HL-60 (cell line): ENCODE measurements at regions not wholly inside any gene's neighbourhood (a gene's known extent, or its start where the extent isn't known, plus 50 kb on each side); places are given as distances from the start of the nearest gene placed in this dataset.

Experiments used
- DNase-seq, 2 experiments: peaks; one replicate each; pipeline ENCODE4 v3.0.0-alpha.2; 2010 to 2020; ENCODE audit warnings: low read depth in 1 of 2, low spot score in 1 of 2
- H3K27ac ChIP-seq: fragments of 250-450 bp; sonication (Bioruptor Pico); replicated peaks from 2 replicates; pipeline ENCODE4 v1.5.1; 2020; ENCODE audit warnings: mild to moderate bottlenecking, moderate library complexity
- H3K27me3 ChIP-seq: fragments of 250-450 bp; sonication (Bioruptor Pico); 2 replicates; pipeline ENCODE4 v1.5.1; 2021; ENCODE audit warnings: mild to moderate bottlenecking, moderate library complexity; ENCODE audit not compliant: insufficient read depth, poor library complexity, severe bottlenecking
- H3K4me3 ChIP-seq: replicated peaks from 2 replicates; pipeline ENCODE4 v1.5.1; 2011; ENCODE audit warnings: mild to moderate bottlenecking, control low read depth, low read length; ENCODE audit not compliant: insufficient read depth
- CTCF ChIP-seq: IDR thresholded peaks from one replicate; pipeline ENCODE4 v1.5.1; 2011; ENCODE audit warnings: low read length, control low read depth, inconsistent platforms; ENCODE audit not compliant: insufficient read depth
- GABPA ChIP-seq: IDR thresholded peaks from 2 replicates; pipeline ENCODE4 v1.6.1; 2012; ENCODE audit warnings: low read depth
- POLR2AphosphoS5 ChIP-seq: IDR thresholded peaks from 2 replicates; pipeline ENCODE4 v1.6.1; 2012; ENCODE audit warnings: low read depth
- REST ChIP-seq: IDR thresholded peaks from 2 replicates; pipeline ENCODE4 v1.6.1; 2012; ENCODE audit warnings: low read depth; ENCODE audit not compliant: insufficient replicate concordance
- SPI1 ChIP-seq: IDR thresholded peaks from 2 replicates; pipeline ENCODE4 v1.6.1; 2012; ENCODE audit warnings: low read depth, mild to moderate bottlenecking, borderline replicate concordance

GRCh38 chr11:23138761-23139160, 278.5 kb upstream of the CCDC179 start:
- TF ChIP-seq GABPA (no peak), SPI1 (no peak), REST (no peak)
- DNase-seq: no peak
- no peak overlapping the region for H3K4me3 ChIP-seq
- H3K27me3 ChIP-seq: no peaks in the 10 kb centered on the region
- no peak overlapping the region for H3K27ac ChIP-seq

- no peak overlapping the region for H3K27ac ChIP-seq
- DNase-seq: no peak
- H3K27me3 ChIP-seq: no peaks in the 10 kb centered on the region
- H3K4me3 ChIP-seq: no peak overlapping the region
- TF ChIP-seq GABPA: no peak
- no peak for TF ChIP-seq SPI1
- no peak for TF ChIP-seq CTCF
- TF ChIP-seq POLR2AphosphoS5: no peak
These were observed 282.7 kb upstream of the CCDC179 start for GRCh38 chr11:23143022-23143421.

GRCh38 chr11:23151819-23152218, 291.5 kb upstream of the CCDC179 start:
- H3K4me3 ChIP-seq: no peak overlapping the region
- H3K27me3 ChIP-seq: no peaks in the 10 kb centered on the region
- no peak for DNase-seq
- no peak overlapping the region for H3K27ac ChIP-seq
- TF ChIP-seq REST (no peak), GABPA (no peak), POLR2AphosphoS5 (no peak), SPI1 (no peak), CTCF (no peak)

- DNase-seq: no peak
- Histone ChIP-seq H3K27me3 (no peaks in the 10 kb centered on the region), H3K27ac (no peak overlapping the region), H3K4me3 (no peak overlapping the region)
- TF ChIP-seq SPI1: no peak
- TF ChIP-seq CTCF: no peak
- no peak for TF ChIP-seq REST
- TF ChIP-seq POLR2AphosphoS5: no peak
- no peak for TF ChIP-seq GABPA
These were observed 295.2 kb upstream of the CCDC179 start for GRCh38 chr11:23155503-23155902.
